ENCODE measurements at regions not wholly inside any gene's neighbourhood (a gene's known extent, or its start where the extent isn't known, plus 50 kb on each side); places are given as distances from the start of the nearest gene placed in this dataset.

DNA sequence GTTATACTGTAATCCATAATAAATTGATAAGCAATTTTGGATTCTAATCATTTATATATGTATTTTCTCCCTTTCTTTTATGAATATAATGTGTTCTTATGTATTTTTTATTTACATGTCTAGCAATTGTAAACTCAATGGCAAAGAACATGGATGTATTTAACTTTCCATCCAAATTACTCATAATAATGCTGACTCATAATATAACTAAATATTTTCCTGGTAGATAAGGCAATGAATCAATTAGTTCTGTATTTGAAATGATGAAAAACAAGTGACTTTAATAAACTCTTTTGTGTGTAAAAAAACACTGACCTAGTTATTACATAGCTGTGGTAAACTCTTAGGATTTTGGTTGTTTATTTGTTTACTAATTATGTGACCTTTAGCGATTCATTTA is 211.2 kb downstream of the DTHD1 start:
- Histone ChIP-seq H4K20me1 (ENCODE audit: insufficient read depth, low read length) (no peaks in the 10 kb centered on the region), H3K27me3 (ENCODE audit: insufficient read depth, low read length) (no peaks in the 10 kb centered on the region), H2AFZ (ENCODE audit: low read depth, low read length) (no peak overlapping the region), H3K79me2 (ENCODE audit: insufficient read depth, low read length) (no peaks in the 10 kb centered on the region), H3K36me3 (ENCODE audit: insufficient read depth, low read length) (no peaks in the 10 kb centered on the region), H3K4me2 (ENCODE audit: low read length) (no peak overlapping the region), H3K9me3 (ENCODE audit: insufficient read depth, low read depth, low read length) (no peaks in the 10 kb centered on the region), H3K4me3 (ENCODE audit: insufficient read depth, low read depth, low read length) (no peak overlapping the region), H3K9ac (ENCODE audit: low read length) (no peak overlapping the region), H3K4me1 (ENCODE audit: insufficient read depth, low read length) (no peaks in the 10 kb centered on the region), H3K27ac (ENCODE audit: low read depth, low read length) (no peak overlapping the region)
- Mint-ChIP-seq H3K4me3 (ENCODE audit: unreplicated experiment) (no peak overlapping the region), H3K36me3 (ENCODE audit: low read depth, unreplicated experiment) (no peaks in the 10 kb centered on the region), H3K27ac (ENCODE audit: unreplicated experiment) (no peak overlapping the region), H3K9me3 (ENCODE audit: unreplicated experiment) (no peaks in the 10 kb centered on the region), H3K27me3 (ENCODE audit: low read depth, unreplicated experiment) (no peaks in the 10 kb centered on the region), H3K4me1 (ENCODE audit: low read depth, unreplicated experiment) (no peaks in the 10 kb centered on the region)
- FAIRE-seq, result no peak
- TF ChIP-seq EZH2 (IDR thresholded peaks at IDR 0.05; ENCODE audit: insufficient read depth, low read length), result no peak
- TF ChIP-seq, protein P1, sequence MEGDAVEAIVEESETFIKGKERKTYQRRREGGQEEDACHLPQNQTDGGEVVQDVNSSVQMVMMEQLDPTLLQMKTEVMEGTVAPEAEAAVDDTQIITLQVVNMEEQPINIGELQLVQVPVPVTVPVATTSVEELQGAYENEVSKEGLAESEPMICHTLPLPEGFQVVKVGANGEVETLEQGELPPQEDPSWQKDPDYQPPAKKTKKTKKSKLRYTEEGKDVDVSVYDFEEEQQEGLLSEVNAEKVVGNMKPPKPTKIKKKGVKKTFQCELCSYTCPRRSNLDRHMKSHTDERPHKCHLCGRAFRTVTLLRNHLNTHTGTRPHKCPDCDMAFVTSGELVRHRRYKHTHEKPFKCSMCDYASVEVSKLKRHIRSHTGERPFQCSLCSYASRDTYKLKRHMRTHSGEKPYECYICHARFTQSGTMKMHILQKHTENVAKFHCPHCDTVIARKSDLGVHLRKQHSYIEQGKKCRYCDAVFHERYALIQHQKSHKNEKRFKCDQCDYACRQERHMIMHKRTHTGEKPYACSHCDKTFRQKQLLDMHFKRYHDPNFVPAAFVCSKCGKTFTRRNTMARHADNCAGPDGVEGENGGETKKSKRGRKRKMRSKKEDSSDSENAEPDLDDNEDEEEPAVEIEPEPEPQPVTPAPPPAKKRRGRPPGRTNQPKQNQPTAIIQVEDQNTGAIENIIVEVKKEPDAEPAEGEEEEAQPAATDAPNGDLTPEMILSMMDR (IDR thresholded peaks at IDR 0.05; ENCODE audit: insufficient read depth, low read depth, low read length), result no peak
- no peak for DNase-seq (ENCODE audit: low read depth)

DNA sequence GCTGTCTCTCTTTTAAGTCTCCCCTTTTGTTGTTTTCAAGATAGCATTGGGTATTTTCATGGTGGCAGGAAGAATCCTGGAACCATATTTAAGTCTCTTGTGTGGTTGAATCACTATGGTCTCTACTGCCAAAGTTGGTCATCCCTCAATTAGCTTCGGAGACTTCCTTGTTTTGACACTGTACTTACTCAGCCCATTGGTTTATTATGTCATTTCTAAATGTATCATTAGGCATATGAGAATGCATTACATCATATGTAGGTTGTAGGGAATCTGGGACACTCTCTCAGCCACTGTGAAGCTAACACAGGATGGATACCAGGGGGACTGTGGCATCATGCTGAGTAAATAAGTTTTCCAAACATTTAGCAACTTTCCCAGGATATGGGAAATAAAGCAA is 211.8 kb downstream of the DTHD1 start:
- no peaks in the 10 kb centered on the region for H3K27me3 Mint-ChIP-seq (ENCODE audit: low read depth, unreplicated experiment)
- H3K27me3 ChIP-seq (ENCODE audit: insufficient read depth, low read length), result no peaks in the 10 kb centered on the region
- H3K36me3 Mint-ChIP-seq (ENCODE audit: low read depth, unreplicated experiment), result no peaks in the 10 kb centered on the region

DNA sequence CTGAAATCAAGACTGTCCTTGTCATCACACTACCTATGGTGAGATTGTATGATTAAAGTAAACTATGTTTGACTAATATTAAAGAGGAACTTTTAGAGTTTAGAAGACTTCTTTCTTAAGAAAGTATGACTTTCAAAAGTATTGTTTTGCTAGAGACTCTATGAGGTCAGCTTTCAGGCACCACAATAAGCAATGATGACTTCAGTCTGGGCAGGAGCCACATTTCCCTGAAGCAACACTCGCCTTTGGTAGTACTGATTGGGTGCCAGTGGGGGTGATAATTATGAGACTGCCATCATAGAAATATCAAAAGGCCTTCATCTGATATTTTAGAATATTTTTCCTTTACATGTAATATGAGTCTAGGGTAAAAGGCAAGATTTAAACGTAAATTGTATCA is 212.6 kb downstream of the DTHD1 start:
- Mint-ChIP-seq H3K4me1 (ENCODE audit: low read depth, unreplicated experiment) (no peaks in the 10 kb centered on the region), H3K36me3 (ENCODE audit: low read depth, unreplicated experiment) (no peaks in the 10 kb centered on the region), H3K9me3 (ENCODE audit: unreplicated experiment) (no peaks in the 10 kb centered on the region), H3K27me3 (ENCODE audit: low read depth, unreplicated experiment) (no peaks in the 10 kb centered on the region), H3K27ac (ENCODE audit: unreplicated experiment) (no peak overlapping the region), H3K4me3 (ENCODE audit: unreplicated experiment) (no peak overlapping the region)
- Histone ChIP-seq H3K36me3 (ENCODE audit: insufficient read depth, low read length) (no peaks in the 10 kb centered on the region), H3K4me3 (ENCODE audit: insufficient read depth, low read depth, low read length) (no peak overlapping the region), H3K4me2 (ENCODE audit: low read length) (no peak overlapping the region), H3K27ac (ENCODE audit: low read depth, low read length) (no peak overlapping the region), H3K27me3 (ENCODE audit: insufficient read depth, low read length) (no peaks in the 10 kb centered on the region), H3K9me3 (ENCODE audit: insufficient read depth, low read depth, low read length) (no peaks in the 10 kb centered on the region), H2AFZ (ENCODE audit: low read depth, low read length) (no peak overlapping the region), H4K20me1 (ENCODE audit: insufficient read depth, low read length) (no peaks in the 10 kb centered on the region), H3K79me2 (ENCODE audit: insufficient read depth, low read length) (no peaks in the 10 kb centered on the region), H3K4me1 (ENCODE audit: insufficient read depth, low read length) (no peaks in the 10 kb centered on the region), H3K9ac (ENCODE audit: low read length) (no peak overlapping the region)
- no peak for FAIRE-seq
- DNase-seq (ENCODE audit: low read depth), result no peak
- TF ChIP-seq, protein P1 (IDR thresholded peaks at IDR 0.05; ENCODE audit: insufficient read depth, low read depth, low read length), result no peak
- TF ChIP-seq EZH2 (IDR thresholded peaks at IDR 0.05; ENCODE audit: insufficient read depth, low read length), result no peak

More for the DNA sequence above, 211.8 kb downstream of the DTHD1 start:
- Histone ChIP-seq H3K9ac (ENCODE audit: low read length) (no peak overlapping the region), H3K4me2 (ENCODE audit: low read length) (no peak overlapping the region), H3K36me3 (ENCODE audit: insufficient read depth, low read length) (no peaks in the 10 kb centered on the region), H4K20me1 (ENCODE audit: insufficient read depth, low read length) (no peaks in the 10 kb centered on the region), H2AFZ (ENCODE audit: low read depth, low read length) (no peak overlapping the region), H3K4me3 (ENCODE audit: insufficient read depth, low read depth, low read length) (no peak overlapping the region), H3K79me2 (ENCODE audit: insufficient read depth, low read length) (no peaks in the 10 kb centered on the region), H3K4me1 (ENCODE audit: insufficient read depth, low read length) (no peaks in the 10 kb centered on the region), H3K27ac (ENCODE audit: low read depth, low read length) (no peak overlapping the region), H3K9me3 (ENCODE audit: insufficient read depth, low read depth, low read length) (no peaks in the 10 kb centered on the region)
- no peak for TF ChIP-seq EZH2 (IDR thresholded peaks at IDR 0.05; ENCODE audit: insufficient read depth, low read length)
- TF ChIP-seq, protein P1 (IDR thresholded peaks at IDR 0.05; ENCODE audit: insufficient read depth, low read depth, low read length), result no peak
- Mint-ChIP-seq H3K27ac (ENCODE audit: unreplicated experiment) (no peak overlapping the region), H3K4me3 (ENCODE audit: unreplicated experiment) (no peak overlapping the region), H3K4me1 (ENCODE audit: low read depth, unreplicated experiment) (no peaks in the 10 kb centered on the region), H3K9me3 (ENCODE audit: unreplicated experiment) (no peaks in the 10 kb centered on the region)
- no peak for DNase-seq (ENCODE audit: low read depth)
- no peak for FAIRE-seq
